Left colon (tissue), 2 donors: ENCODE measurements at regions not wholly inside any gene's neighbourhood (a gene's known extent, or its start where the extent isn't known, plus 50 kb on each side); places are given as distances from the start of the nearest gene placed in this dataset.
"Not testable (repeated sequence)": the region's sequence is repeated elsewhere in the genome, so short reads cannot be mapped to it uniquely, and the experiment has no call there.

Source experiments
- ATAC-seq: fragments of 200-7000 bp; cut with Tn5 transposase; one replicate; pipeline ENCODE4 v1.9.1; 2020; ENCODE audit warnings: mild to moderate bottlenecking, moderate library complexity
- DNase-seq, 2 donors: peaks; one replicate each; pipeline ENCODE4 v3.0.0-alpha.2; 2020
- intact Hi-C, 2 donors: fragments of 100-400 bp; cut with DNase I in 1 of 2; cut with micrococcal nuclease in 1 of 2; formaldehyde crosslinking; loops; one replicate each; pipeline versions ENCODE4 v1.11.2 to v1.14.0; 2022; cut with DNase I, micrococcal nuclease
- donor health status: DM: no; HTN: no; CAD: no.
- donor health status: DM: yes; HTN: yes; CAD: no.

DNA sequence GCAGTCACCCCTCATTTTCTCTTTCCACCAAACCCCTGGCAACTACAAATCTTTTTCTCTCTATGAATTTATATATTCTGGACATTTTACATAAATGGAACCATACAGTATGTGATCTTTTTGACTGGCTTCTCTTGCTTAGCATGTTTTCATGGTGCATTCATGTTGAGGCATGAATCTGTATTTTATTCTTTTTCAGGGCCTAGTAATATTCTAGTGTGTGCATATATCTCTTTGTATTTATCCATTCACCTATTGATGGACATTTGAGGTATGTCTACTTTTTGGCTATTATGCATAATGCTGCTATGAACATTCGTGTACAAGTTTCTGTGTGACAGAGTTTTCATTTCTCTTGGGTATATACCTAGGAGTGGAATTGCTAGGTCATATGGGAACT lies 78.2 kb downstream of the HACD1 start:
- intact Hi-C loops = no loop called here
- ATAC-seq = no peak
- DNase-seq = no peak

DNA sequence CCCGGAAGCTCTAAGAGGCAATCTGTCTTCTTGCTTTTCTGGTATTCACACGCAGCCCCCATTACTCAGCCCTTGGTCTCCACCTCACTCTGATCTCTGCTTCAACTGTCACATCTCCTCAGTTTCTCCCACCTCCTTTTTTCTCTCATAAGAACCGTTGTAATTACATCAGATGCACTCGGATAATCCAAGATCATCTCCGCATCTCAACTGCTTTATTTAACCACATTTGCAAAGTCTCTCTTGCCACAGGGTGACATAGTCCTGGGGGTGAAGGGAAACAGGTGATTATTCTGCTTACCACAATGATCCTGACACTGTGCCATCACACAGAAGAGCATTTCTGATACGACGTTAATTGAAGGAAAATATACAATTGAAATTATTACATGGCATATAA lies 79.9 kb downstream of the HACD1 start:
- ATAC-seq = no peak
- intact Hi-C loops = no loop called here
- no peak for DNase-seq

- ATAC-seq = no peak
- DNase-seq = no peak
- intact Hi-C loops = no loop called here
These were observed 81.0 kb downstream of the HACD1 start for GRCh38 chr10:17536221-17536620.

- intact Hi-C loops = no loop called here
- DNase-seq (no peak), ATAC-seq (no peak)
These were observed 79.3 kb upstream of the ST8SIA6 start for GRCh38 chr10:17533731-17534130.

- intact Hi-C loops = no loop called here
- ATAC-seq = no peak
- no peak for DNase-seq
These were observed 74.0 kb upstream of the ST8SIA6 start for GRCh38 chr10:17528306-17528862.

- ATAC-seq (no peak), DNase-seq (no peak)
These were observed 73.2 kb upstream of the ST8SIA6 start for GRCh38 chr10:17527514-17528146.

GRCh38 chr10:17526571-17526970 lies 72.2 kb upstream of the ST8SIA6 start:
- ATAC-seq, intact Hi-C loops, DNase-seq: not testable (repeated sequence)

More at GRCh38 chr10:17527514-17528146, 73.2 kb upstream of the ST8SIA6 start:
- intact Hi-C loops = no loop called here

- intact Hi-C loops = no loop called here
- DNase-seq (peak; percentile 33 to 42), ATAC-seq (peak; percentile 95)
These were observed 69.5 kb upstream of the ST8SIA6 start for GRCh38 chr10:17523917-17524316.

DNA sequence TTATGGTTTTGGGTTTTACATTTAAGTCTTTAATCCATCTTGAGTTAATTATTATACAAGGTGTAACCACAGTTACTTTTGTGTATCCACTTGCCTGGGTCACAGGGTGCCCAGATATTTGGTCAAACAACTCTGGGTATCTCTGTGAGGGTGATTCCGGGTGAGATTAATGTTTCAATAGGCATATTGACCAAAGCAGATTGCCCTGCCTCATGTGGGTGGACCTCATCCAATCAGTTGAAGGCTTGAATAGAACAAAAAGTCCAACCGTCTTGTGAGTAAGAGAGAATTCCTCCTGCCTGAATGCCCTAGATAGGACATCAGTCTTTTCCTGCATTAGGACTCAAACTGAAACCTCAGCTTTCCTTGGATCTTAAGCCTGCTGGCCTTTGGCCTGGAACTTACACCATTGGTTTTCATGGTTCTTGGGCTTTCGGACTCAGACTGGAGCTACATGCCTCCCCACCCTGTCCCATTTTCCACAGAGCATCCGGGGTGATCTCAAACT lies 68.9 kb upstream of the ST8SIA6 start:
- peak; percentile 59 for ATAC-seq

GRCh38 chr10:17522269-17522668 lies 67.9 kb upstream of the ST8SIA6 start:
- ATAC-seq, intact Hi-C loops, DNase-seq: not testable (repeated sequence)

More for the DNA sequence above, 68.9 kb upstream of the ST8SIA6 start:
- intact Hi-C loops = no loop called here
- DNase-seq = no peak

DNA sequence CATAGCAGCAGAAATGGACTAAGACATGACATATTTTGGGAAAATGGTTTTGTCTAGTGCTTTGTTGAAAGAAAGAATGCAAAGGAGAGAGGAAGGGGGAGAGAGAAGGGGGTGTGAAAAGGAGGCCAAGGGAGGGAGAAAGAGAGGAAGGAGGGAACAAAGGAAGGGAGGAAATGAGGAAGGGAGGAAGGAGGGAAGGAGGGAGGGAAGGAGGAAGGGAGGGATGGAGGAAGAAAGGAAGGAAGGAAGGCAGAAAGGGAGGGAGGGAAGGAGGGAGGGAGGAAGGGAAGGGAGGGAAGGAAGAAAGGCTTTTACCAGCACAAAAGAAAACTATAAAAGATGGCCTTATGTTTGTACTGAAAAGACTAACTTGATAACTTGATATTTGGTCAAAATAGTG lies 65.1 kb upstream of the ST8SIA6 start:
- intact Hi-C loops = no loop called here
- ATAC-seq = no peak

DNA sequence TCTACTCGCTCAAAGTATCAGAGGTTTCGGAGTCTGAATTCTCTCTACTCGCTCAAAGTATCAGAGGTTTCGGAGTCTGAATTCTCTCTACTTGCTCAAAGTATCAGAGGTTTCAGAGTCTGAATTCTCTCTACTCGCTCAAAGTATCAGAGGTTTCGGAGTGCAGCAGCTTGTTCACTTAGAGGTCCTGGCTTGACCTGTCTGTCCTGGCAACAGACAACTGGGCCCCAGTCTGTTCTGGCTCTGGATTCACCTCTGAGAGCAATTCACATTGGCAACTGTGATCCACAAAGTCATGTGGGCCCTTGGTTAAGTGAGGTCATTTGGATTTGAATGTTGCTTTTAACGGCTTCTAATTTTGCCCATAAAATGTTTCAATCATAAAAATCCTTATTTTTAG lies 63.9 kb upstream of the ST8SIA6 start:
- DNase-seq (no peak), ATAC-seq (no peak)
- intact Hi-C loops = no loop called here

More for the DNA sequence above, 65.1 kb upstream of the ST8SIA6 start:
- DNase-seq = no peak

- intact Hi-C loops = no loop called here
- DNase-seq (no peak), ATAC-seq (no peak)
These were observed 62.0 kb upstream of the ST8SIA6 start for GRCh38 chr10:17516376-17516775.

DNA sequence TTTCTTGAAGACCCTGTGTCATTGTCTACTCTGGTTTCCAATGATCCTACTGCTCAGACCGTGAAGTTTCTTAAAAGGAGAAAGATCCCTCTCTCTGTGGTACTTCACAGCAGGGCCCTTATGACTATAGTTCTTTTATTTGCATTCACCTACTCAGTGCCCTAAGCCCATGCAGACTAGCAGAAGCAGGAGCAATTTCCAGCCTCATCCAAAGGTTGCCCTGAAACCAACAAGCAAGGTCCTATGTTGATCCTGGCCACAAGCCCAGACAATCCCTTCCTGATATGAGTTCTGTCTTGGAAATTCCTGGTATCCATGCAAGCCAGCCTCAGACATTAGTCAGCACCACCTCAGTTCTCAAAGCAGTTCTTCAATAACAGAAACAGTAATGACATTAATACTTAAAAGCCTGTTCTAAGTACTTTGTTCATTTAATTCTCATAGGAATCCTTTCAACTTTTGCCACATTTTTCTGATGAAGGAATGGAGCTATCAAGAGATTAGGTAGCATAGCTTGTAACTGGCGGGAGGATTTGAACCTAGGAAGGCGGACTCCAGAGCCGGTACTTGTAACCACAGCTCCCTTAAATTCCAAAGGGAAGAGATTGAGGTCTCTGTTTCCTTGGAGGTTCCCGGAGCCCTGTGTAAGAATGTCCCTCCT lies 58.1 kb upstream of the ST8SIA6 start:
- intact Hi-C loops = no loop called here
- DNase-seq (peak; percentile 65 to 70), ATAC-seq (peak; percentile 99)

GRCh38 chr10:17510242-17510908 lies 56.0 kb upstream of the ST8SIA6 start:
- DNase-seq (no peak), ATAC-seq (no peak)
- intact Hi-C loops = no loop called here

GRCh38 chr10:17507538-17507937 lies 53.1 kb upstream of the ST8SIA6 start:
- ATAC-seq (no peak), DNase-seq (no peak)
- intact Hi-C loops = no loop called here

DNA sequence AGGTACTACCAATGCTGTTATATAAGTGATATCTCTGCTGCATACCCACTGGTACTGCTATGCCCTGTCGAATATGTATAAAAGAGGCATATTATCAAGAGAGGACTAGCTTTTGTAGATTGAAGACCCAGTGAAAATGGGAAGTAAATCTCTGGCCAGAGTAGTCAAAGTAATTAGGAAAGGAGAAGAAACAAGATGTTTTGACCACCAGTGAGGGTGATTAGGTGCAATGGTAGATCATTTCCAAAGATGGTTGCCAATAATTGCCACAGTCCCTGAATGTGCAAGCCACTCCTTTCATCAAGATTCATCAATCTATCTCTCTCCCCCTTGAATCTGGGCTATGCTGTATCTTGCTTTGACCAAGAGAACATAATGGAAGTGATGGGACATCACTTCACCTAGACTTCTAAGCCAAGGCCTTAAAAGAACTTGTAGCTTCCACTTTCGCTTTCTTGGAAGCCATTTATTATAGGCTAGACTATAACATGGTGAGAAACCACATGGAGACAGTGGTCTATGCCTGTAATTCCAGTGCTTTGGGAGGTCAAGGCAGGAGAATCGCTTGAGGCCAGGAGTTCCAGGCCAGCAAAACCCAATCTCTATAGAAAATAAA lies 52.6 kb upstream of the ST8SIA6 start:
- ATAC-seq (no peak), DNase-seq (no peak)
- intact Hi-C loops = no loop called here

GRCh38 chr10:17506390-17506789 lies 52.0 kb upstream of the ST8SIA6 start:
- ATAC-seq = peak; percentile 49
- DNase-seq = no peak
- intact Hi-C loops = no loop called here

- DNase-seq = no peak
- intact Hi-C loops = no loop called here
- no peak for ATAC-seq
These were observed 50.3 kb upstream of the ST8SIA6 start for GRCh38 chr10:17504547-17505245.
